GM12878 (cell line): ENCODE measurements at regions not wholly inside any gene's neighbourhood (a gene's known extent, or its start where the extent isn't known, plus 50 kb on each side); places are given as distances from the start of the nearest gene placed in this dataset.

ENCODE experiments used
- ATAC-seq: fragments of 200-7000 bp; cut with Tn5 transposase; 3 replicates; pipeline ENCODE4 v1.9.1; 2020; ENCODE audit warnings: mild to moderate bottlenecking, moderate library complexity
- BruUV-seq: library from RNA; stranded (reverse); fragments of 400-500 nt; replicated peaks from 2 replicates; lab custom pipeline; 2021; lab: Mats Ljungman, UMichigan
- CTCF ChIA-PET: fragments of 300-600 bp; sonication (Branson Sonifier 250); formaldehyde crosslinking; extraction: SDS; loops from one replicate; lab custom pipeline; 2021; ENCODE audit warnings: inconsistent platforms; lab: Yijun Ruan, JAX
- POLR2A ChIA-PET: fragments of 350-600 bp; formaldehyde crosslinking; extraction: SDS; loops from one replicate; lab custom pipeline; 2021; ENCODE audit warnings: inconsistent platforms; lab: Charles Lee
- RAD21 ChIA-PET: fragments of 300-600 bp; sonication (Branson Sonifier 250); formaldehyde crosslinking; loops from one replicate; lab custom pipeline; 2023; ENCODE audit warnings: antibody characterized with exemption; ENCODE audit not compliant: unreplicated experiment; lab: Charles Lee
- SMC1A ChIA-PET: fragments of 300-600 bp; sonication (Branson Sonifier 250); formaldehyde crosslinking; loops from one replicate; lab custom pipeline; 2023; ENCODE audit not compliant: unreplicated experiment, uncharacterized antibody; lab: Charles Lee
- DNase-seq: peaks from one replicate; pipeline ENCODE4 v3.0.0-alpha.2; 2011; ENCODE audit warnings: low read depth, low spot score
- FAIRE-seq: peaks from 3 replicates; lab custom pipeline; 2011; peaks lifted over from hg19 to GRCh38; lab: Jason Lieb, UNC
- H2AFZ ChIP-seq: 2 replicates; pipeline ENCODE4 v1.6.0; 2011; ENCODE audit warnings: low read depth, low read length, control low read depth; ENCODE audit not compliant: control insufficient read depth
- H3K27ac ChIP-seq: 2 replicates; pipeline ENCODE4 v1.5.1; 2011; ENCODE audit warnings: control low read depth; ENCODE audit not compliant: control insufficient read depth, insufficient read depth
- H3K27me3 ChIP-seq, 2 experiments: replicated peaks in 1 of 2; 2 replicates each; pipeline versions ENCODE4 v1.6.0 to v1.6.1; 2011; ENCODE audit warnings: low read length in 1 of 2; ENCODE audit not compliant: control insufficient read depth in 2 of 2, insufficient read depth in 2 of 2
- H3K36me3 ChIP-seq, 2 experiments: 2 replicates each; pipeline ENCODE4 v1.5.1; 2011; ENCODE audit warnings: low read length in 1 of 2; ENCODE audit not compliant: control insufficient read depth in 2 of 2, insufficient read depth in 2 of 2
- H3K4me1 ChIP-seq: 2 replicates; pipeline ENCODE4 v1.6.1; 2011; ENCODE audit warnings: mild to moderate bottlenecking, low read length, moderate library complexity, mixed read lengths; ENCODE audit not compliant: control insufficient read depth, insufficient read depth
- H3K4me2 ChIP-seq: 2 replicates; pipeline ENCODE4 v1.6.0; 2011; ENCODE audit warnings: control low read depth; ENCODE audit not compliant: control insufficient read depth, insufficient read depth
- H3K4me3 ChIP-seq: fragments of 200-600 bp; sonication (generic); 2 replicates; pipeline ENCODE4 v1.5.1; 2016
- H3K79me2 ChIP-seq: 2 replicates; pipeline ENCODE4 v1.6.0; 2011; ENCODE audit warnings: low read length; ENCODE audit not compliant: control insufficient read depth, insufficient read depth
- H3K9ac ChIP-seq: 2 replicates; pipeline ENCODE4 v1.8.0; 2011; ENCODE audit warnings: low read length, control low read depth, mixed read lengths; ENCODE audit not compliant: control insufficient read depth, insufficient read depth
- H3K9me3 ChIP-seq: replicated peaks from 3 replicates; pipeline ENCODE4 v1.5.1; 2011; ENCODE audit warnings: mild to moderate bottlenecking, low read length; ENCODE audit not compliant: control insufficient read depth, insufficient read depth
- H4K20me1 ChIP-seq: 2 replicates; pipeline ENCODE4 v1.6.0; 2011; ENCODE audit not compliant: control insufficient read depth, insufficient read depth
- CHD1 ChIP-seq: IDR thresholded peaks from 2 replicates; pipeline ENCODE4 v1.6.1; 2012; ENCODE audit warnings: low read depth, low read length, improper control_type of control experiment
- ETV6 ChIP-seq, 2 experiments: fragments of 450-650 bp in 1 of 2; IDR thresholded peaks in 1 of 2; conservative IDR thresholded peaks in 1 of 2; 2 replicates each; pipeline ENCODE4 v1.6.1; 2014; ENCODE audit warnings: antibody characterized with exemption in 1 of 2, borderline replicate concordance in 1 of 2, low read depth in 1 of 2, mild to moderate bottlenecking in 1 of 2, moderate library complexity in 1 of 2
- KLF5 ChIP-seq: fragments of 450-650 bp; IDR thresholded peaks from 2 replicates; pipeline ENCODE4 v1.6.1; 2014; ENCODE audit warnings: mild to moderate bottlenecking; ENCODE audit not compliant: partially characterized antibody
- MTA3 ChIP-seq: IDR thresholded peaks from 2 replicates; pipeline ENCODE4 v1.6.1; 2012; ENCODE audit warnings: low read length, inconsistent platforms, borderline replicate concordance
- NFXL1 ChIP-seq: fragments of 450-650 bp; IDR thresholded peaks from 2 replicates; pipeline ENCODE4 v1.6.1; 2017; ENCODE audit warnings: antibody characterized with exemption, mild to moderate bottlenecking, borderline replicate concordance
- NR2F1 ChIP-seq: fragments of 450-650 bp; conservative IDR thresholded peaks from 2 replicates; pipeline ENCODE4 v1.6.1; 2017; ENCODE audit warnings: mild to moderate bottlenecking
- RAD51 ChIP-seq: fragments of 450-650 bp; IDR thresholded peaks from 2 replicates; pipeline ENCODE4 v1.6.1; 2016; ENCODE audit warnings: moderate library complexity, mild to moderate bottlenecking, inconsistent platforms
- RB1 ChIP-seq: fragments of 450-650 bp; formaldehyde crosslinking; IDR thresholded peaks from 2 replicates; pipeline ENCODE4 v1.6.1; 2017; ENCODE audit warnings: mild to moderate bottlenecking, borderline replicate concordance
- SPI1 ChIP-seq: IDR thresholded peaks from 2 replicates; pipeline ENCODE4 v1.6.1; 2011; ENCODE audit warnings: low read depth, mild to moderate bottlenecking, low read length, moderate library complexity, borderline replicate concordance; ENCODE audit not compliant: insufficient read depth
- SRF ChIP-seq, 2 experiments: IDR thresholded peaks; 2 replicates each; pipeline ENCODE4 v1.6.1; 2011; ENCODE audit warnings: low read depth in 2 of 2, low read length in 2 of 2, mild to moderate bottlenecking in 1 of 2, moderate library complexity in 1 of 2
- WGBS: methylation state at CpG from one replicate; pipeline ENCODE4 v1.1.6; 2016; ENCODE audit warnings: low lambda C conversion rate; ENCODE audit not compliant: insufficient replicate concordance, insufficient coverage; ENCODE audit errors: missing lambda C conversion rate; 5-methylcytosine and 5-hydroxymethylcytosine counted together
- in situ Hi-C: fragments of 300-500 bp; cut with MboI; formaldehyde crosslinking; loops from 9 replicates; pipeline ENCODE4 v1.14.3; 2018; ENCODE audit warnings: mixed read lengths
- intact Hi-C: fragments of 100-400 bp; cut with micrococcal nuclease; formaldehyde crosslinking; loops from one replicate; pipeline ENCODE4 v1.14.2; 2022; ENCODE audit not compliant: unreplicated experiment
- TF ChIP-seq, protein P1 (sequence below): fragments of 450-650 bp; IDR thresholded peaks from 2 replicates; pipeline ENCODE4 v1.6.1; 2017; ENCODE audit warnings: borderline replicate concordance
- TF ChIP-seq, protein P2 (sequence below): IDR thresholded peaks from 2 replicates; pipeline ENCODE4 v1.6.1; 2011; ENCODE audit warnings: low read depth, low read length, improper control_type of control experiment, borderline replicate concordance
- TF ChIP-seq, protein P3 (sequence below): fragments of 450-650 bp; IDR thresholded peaks from 2 replicates; pipeline ENCODE4 v1.6.1; 2017; ENCODE audit warnings: mild to moderate bottlenecking, moderate library complexity
- TF ChIP-seq, protein P4 (sequence below): IDR thresholded peaks from 2 replicates; pipeline ENCODE4 v1.6.1; 2012; ENCODE audit warnings: low read length, inconsistent platforms

DNA sequence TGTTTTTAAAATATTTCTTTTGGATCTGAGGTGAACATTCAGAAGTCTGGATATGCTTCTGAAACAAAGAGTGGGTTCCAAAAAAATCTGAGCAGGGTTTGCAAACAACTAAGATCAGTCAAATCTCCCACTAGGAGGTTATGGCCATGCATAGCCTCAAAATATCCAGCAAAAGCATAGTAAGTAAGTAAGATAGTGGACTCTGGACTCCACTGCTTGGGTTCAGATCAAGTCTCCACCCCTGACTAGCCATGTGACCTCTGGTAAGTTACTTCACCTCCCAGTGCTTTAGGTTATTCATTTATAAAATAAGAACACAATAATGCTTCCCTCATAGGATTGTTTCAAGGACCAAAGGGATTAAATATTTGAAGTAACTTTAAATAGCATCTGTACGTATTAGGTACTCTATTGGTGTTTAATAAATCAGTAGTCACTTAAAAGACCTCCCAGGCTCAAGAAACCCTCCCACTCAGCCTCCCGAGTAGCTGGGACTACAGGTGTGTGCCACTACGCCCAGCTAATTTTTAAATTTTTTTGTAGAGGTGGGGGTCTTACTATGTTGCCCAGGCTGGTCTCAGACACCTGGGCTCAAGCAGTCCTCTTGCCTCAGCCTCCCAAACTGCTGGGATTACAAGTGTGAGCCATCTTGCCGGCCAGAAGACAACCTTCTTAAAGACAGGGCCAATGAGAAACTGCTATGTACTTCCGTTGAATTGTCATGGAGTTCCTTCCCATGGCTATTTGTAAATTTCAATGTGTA, 95.7 kb upstream of the SOX5 start:
- in situ Hi-C loops: no loop called here
- ATAC-seq (0 out of 3 replicates have a peak, but pooled peaks have one; percentile 34), FAIRE-seq (no peak), DNase-seq (no peak)
- Histone ChIP-seq H4K20me1 (no peaks in the 10 kb centered on the region), H2AFZ (no peak overlapping the region), H3K4me3 (no peak overlapping the region), H3K27me3 (no peaks in the 10 kb centered on the region), H3K9me3 (no peaks in the 10 kb centered on the region), H3K4me2 (no peak overlapping the region), H3K9ac (no peak overlapping the region), H3K27ac (no peak overlapping the region), H3K4me1 (no peaks in the 10 kb centered on the region), H3K36me3 (no peaks in the 10 kb centered on the region), H3K79me2 (no peaks in the 10 kb centered on the region)
- BruUV-seq: no TSS peak
- ChIA-PET RAD21 (no interaction called here), CTCF (no interaction called here), POLR2A (no interaction called here), SMC1A (no interaction called here)
- intact Hi-C loops: no loop called here
- WGBS: 19% methylated on average over 5 of the region's 5 CpGs
- TF ChIP-seq NR2F1: no peak
- TF ChIP-seq CHD1: no peak
- no peak for TF ChIP-seq RAD51
- TF ChIP-seq, protein P1, sequence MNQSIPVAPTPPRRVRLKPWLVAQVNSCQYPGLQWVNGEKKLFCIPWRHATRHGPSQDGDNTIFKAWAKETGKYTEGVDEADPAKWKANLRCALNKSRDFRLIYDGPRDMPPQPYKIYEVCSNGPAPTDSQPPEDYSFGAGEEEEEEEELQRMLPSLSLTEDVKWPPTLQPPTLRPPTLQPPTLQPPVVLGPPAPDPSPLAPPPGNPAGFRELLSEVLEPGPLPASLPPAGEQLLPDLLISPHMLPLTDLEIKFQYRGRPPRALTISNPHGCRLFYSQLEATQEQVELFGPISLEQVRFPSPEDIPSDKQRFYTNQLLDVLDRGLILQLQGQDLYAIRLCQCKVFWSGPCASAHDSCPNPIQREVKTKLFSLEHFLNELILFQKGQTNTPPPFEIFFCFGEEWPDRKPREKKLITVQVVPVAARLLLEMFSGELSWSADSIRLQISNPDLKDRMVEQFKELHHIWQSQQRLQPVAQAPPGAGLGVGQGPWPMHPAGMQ: no peak
- TF ChIP-seq SPI1: no peak
- TF ChIP-seq, protein P2, sequence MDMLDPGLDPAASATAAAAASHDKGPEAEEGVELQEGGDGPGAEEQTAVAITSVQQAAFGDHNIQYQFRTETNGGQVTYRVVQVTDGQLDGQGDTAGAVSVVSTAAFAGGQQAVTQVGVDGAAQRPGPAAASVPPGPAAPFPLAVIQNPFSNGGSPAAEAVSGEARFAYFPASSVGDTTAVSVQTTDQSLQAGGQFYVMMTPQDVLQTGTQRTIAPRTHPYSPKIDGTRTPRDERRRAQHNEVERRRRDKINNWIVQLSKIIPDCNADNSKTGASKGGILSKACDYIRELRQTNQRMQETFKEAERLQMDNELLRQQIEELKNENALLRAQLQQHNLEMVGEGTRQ: no peak
- no peak for TF ChIP-seq SRF (IDR thresholded peaks at IDR 0.05; ENCODE audit: low read depth in 2 of 2, low read length in 2 of 2)
- no peak for TF ChIP-seq MTA3
- TF ChIP-seq, protein P3, sequence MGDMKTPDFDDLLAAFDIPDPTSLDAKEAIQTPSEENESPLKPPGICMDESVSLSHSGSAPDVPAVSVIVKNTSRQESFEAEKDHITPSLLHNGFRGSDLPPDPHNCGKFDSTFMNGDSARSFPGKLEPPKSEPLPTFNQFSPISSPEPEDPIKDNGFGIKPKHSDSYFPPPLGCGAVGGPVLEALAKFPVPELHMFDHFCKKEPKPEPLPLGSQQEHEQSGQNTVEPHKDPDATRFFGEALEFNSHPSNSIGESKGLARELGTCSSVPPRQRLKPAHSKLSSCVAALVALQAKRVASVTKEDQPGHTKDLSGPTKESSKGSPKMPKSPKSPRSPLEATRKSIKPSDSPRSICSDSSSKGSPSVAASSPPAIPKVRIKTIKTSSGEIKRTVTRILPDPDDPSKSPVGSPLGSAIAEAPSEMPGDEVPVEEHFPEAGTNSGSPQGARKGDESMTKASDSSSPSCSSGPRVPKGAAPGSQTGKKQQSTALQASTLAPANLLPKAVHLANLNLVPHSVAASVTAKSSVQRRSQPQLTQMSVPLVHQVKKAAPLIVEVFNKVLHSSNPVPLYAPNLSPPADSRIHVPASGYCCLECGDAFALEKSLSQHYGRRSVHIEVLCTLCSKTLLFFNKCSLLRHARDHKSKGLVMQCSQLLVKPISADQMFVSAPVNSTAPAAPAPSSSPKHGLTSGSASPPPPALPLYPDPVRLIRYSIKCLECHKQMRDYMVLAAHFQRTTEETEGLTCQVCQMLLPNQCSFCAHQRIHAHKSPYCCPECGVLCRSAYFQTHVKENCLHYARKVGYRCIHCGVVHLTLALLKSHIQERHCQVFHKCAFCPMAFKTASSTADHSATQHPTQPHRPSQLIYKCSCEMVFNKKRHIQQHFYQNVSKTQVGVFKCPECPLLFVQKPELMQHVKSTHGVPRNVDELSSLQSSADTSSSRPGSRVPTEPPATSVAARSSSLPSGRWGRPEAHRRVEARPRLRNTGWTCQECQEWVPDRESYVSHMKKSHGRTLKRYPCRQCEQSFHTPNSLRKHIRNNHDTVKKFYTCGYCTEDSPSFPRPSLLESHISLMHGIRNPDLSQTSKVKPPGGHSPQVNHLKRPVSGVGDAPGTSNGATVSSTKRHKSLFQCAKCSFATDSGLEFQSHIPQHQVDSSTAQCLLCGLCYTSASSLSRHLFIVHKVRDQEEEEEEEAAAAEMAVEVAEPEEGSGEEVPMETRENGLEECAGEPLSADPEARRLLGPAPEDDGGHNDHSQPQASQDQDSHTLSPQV: no peak
- TF ChIP-seq, protein P4, sequence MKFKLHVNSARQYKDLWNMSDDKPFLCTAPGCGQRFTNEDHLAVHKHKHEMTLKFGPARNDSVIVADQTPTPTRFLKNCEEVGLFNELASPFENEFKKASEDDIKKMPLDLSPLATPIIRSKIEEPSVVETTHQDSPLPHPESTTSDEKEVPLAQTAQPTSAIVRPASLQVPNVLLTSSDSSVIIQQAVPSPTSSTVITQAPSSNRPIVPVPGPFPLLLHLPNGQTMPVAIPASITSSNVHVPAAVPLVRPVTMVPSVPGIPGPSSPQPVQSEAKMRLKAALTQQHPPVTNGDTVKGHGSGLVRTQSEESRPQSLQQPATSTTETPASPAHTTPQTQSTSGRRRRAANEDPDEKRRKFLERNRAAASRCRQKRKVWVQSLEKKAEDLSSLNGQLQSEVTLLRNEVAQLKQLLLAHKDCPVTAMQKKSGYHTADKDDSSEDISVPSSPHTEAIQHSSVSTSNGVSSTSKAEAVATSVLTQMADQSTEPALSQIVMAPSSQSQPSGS: no peak
- no peak for TF ChIP-seq RB1
- no peak for TF ChIP-seq ETV6 (conservative IDR thresholded peaks at IDR 0.05 in 1 of 2, IDR thresholded peaks at IDR 0.05 in 1 of 2; ENCODE audit: borderline replicate concordance in 1 of 2, low read depth in 1 of 2)
- no peak for TF ChIP-seq NFXL1
- TF ChIP-seq KLF5: no peak
